ENCODE measurements at regions not wholly inside any gene's neighbourhood (a gene's known extent, or its start where the extent isn't known, plus 50 kb on each side); places are given as distances from the start of the nearest gene placed in this dataset.
"Not testable (repeated sequence)": the region's sequence is repeated elsewhere in the genome, so short reads cannot be mapped to it uniquely, and the experiment has no call there.

GRCh38 chr1:244155661-244156060 is 104.6 kb downstream of the ZBTB18 start:
- Histone ChIP-seq H3K27me3 (ENCODE audit: control insufficient read depth in 4 of 4, insufficient read depth in 4 of 4, low read length in 3 of 4) (no peaks in the 10 kb centered on the region), H3K27ac (ENCODE audit: low read depth in 1 of 2, low read length in 2 of 2) (no peak overlapping the region), H3K4me3 (ENCODE audit: low read depth in 1 of 3, low read length in 3 of 3) (no peak overlapping the region), H3K36me3 (ENCODE audit: control insufficient read depth in 4 of 4, insufficient read depth in 3 of 4, low read depth in 1 of 4, low read length in 3 of 4) (no peaks in the 10 kb centered on the region), H3K9ac (ENCODE audit: low read depth in 1 of 2, low read length in 2 of 2) (no peak overlapping the region), H3K9me3 (ENCODE audit: control insufficient read depth in 4 of 4, low read length in 3 of 4) (no peaks in the 10 kb centered on the region), H3K4me1 (ENCODE audit: control insufficient read depth in 4 of 4, insufficient read depth in 4 of 4, low read length in 3 of 4) (no peaks in the 10 kb centered on the region)
- no peak for DNase-seq (ENCODE audit: low spot score)
- WGBS: 91% methylated on average over 11 of the region's 11 CpGs
- no peak for TF ChIP-seq MAX (IDR thresholded peaks at IDR 0.05)

- H3K9me3 ChIP-seq (ENCODE audit: control insufficient read depth in 4 of 4, low read length in 3 of 4); H3K9ac ChIP-seq (ENCODE audit: low read depth in 1 of 2, low read length in 2 of 2); H3K27me3 ChIP-seq (ENCODE audit: control insufficient read depth in 4 of 4, insufficient read depth in 4 of 4, low read length in 3 of 4); H3K4me3 ChIP-seq (ENCODE audit: low read depth in 1 of 3, low read length in 3 of 3); H3K36me3 ChIP-seq (ENCODE audit: control insufficient read depth in 4 of 4, insufficient read depth in 3 of 4, low read depth in 1 of 4, low read length in 3 of 4); DNase-seq (ENCODE audit: low spot score); H3K4me1 ChIP-seq (ENCODE audit: control insufficient read depth in 4 of 4, insufficient read depth in 4 of 4, low read length in 3 of 4); H3K27ac ChIP-seq (ENCODE audit: low read depth in 1 of 2, low read length in 2 of 2): not testable (repeated sequence)
Measured at GRCh38 chr1:244156617-244157016, 105.5 kb downstream of the ZBTB18 start.

- Histone ChIP-seq H3K4me3 (ENCODE audit: low read depth in 1 of 3, low read length in 3 of 3) (no peak overlapping the region), H3K27ac (ENCODE audit: low read depth in 1 of 2, low read length in 2 of 2) (no peak overlapping the region), H3K4me1 (ENCODE audit: control insufficient read depth in 4 of 4, insufficient read depth in 4 of 4, low read length in 3 of 4) (no peaks in the 10 kb centered on the region), H3K9ac (ENCODE audit: low read depth in 1 of 2, low read length in 2 of 2) (no peak overlapping the region), H3K9me3 (ENCODE audit: control insufficient read depth in 4 of 4, low read length in 3 of 4) (no peaks in the 10 kb centered on the region), H3K36me3 (ENCODE audit: control insufficient read depth in 4 of 4, insufficient read depth in 3 of 4, low read depth in 1 of 4, low read length in 3 of 4) (no peaks in the 10 kb centered on the region), H3K27me3 (ENCODE audit: control insufficient read depth in 4 of 4, insufficient read depth in 4 of 4, low read length in 3 of 4) (no peaks in the 10 kb centered on the region)
- 94% methylated on average over 3 of the region's 3 CpGs for WGBS
- DNase-seq (ENCODE audit: low spot score): no peak
- TF ChIP-seq EGR1 (IDR thresholded peaks at IDR 0.05; ENCODE audit: low read depth in 2 of 2) (no peak), FOXA1 (IDR thresholded peaks at IDR 0.05) (no peak), RXRA (IDR thresholded peaks at IDR 0.05) (no peak)
Measured at GRCh38 chr1:244157731-244158438, 106.8 kb downstream of the ZBTB18 start.

GRCh38 chr1:244159646-244160045 is 108.6 kb downstream of the ZBTB18 start:
- H3K36me3 ChIP-seq (ENCODE audit: control insufficient read depth in 4 of 4, insufficient read depth in 3 of 4, low read depth in 1 of 4, low read length in 3 of 4): no peaks in the 10 kb centered on the region
- no peak overlapping the region for H3K4me3 ChIP-seq (ENCODE audit: low read depth in 1 of 3, low read length in 3 of 3)
- 85% methylated on average over 8 of the region's 8 CpGs for WGBS
- H3K9ac ChIP-seq (ENCODE audit: low read depth in 1 of 2, low read length in 2 of 2): no peak overlapping the region
- DNase-seq (ENCODE audit: low spot score): no peak
- TF ChIP-seq GABPA (IDR thresholded peaks at IDR 0.05 in 1 of 2, conservative IDR thresholded peaks at IDR 0.05 in 1 of 2) (no peak), EGR1 (IDR thresholded peaks at IDR 0.05; ENCODE audit: low read depth in 2 of 2) (no peak), MAX (IDR thresholded peaks at IDR 0.05) (no peak), YY1 (IDR thresholded peaks at IDR 0.05) (no peak), RAD21 (IDR thresholded peaks at IDR 0.05) (no peak), JUND (IDR thresholded peaks at IDR 0.05) (no peak), ZBTB33 (IDR thresholded peaks at IDR 0.05) (no peak), HNF4A (conservative IDR thresholded peaks at IDR 0.05) (no peak), REST (IDR thresholded peaks at IDR 0.05) (no peak), SP1 (IDR thresholded peaks at IDR 0.05) (no peak), HNF4G (IDR thresholded peaks at IDR 0.05) (no peak), TAF1 (conservative IDR thresholded peaks at IDR 0.05) (no peak), NR2F2 (IDR thresholded peaks at IDR 0.05) (no peak), FOXA2 (IDR thresholded peaks at IDR 0.05) (no peak), FOXA1 (IDR thresholded peaks at IDR 0.05) (no peak), ATF3 (IDR thresholded peaks at IDR 0.05) (no peak)
- H3K4me1 ChIP-seq (ENCODE audit: control insufficient read depth in 4 of 4, insufficient read depth in 4 of 4, low read length in 3 of 4): no peaks in the 10 kb centered on the region
- no peaks in the 10 kb centered on the region for H3K9me3 ChIP-seq (ENCODE audit: control insufficient read depth in 4 of 4, low read length in 3 of 4)
- H3K27ac ChIP-seq (ENCODE audit: low read depth in 1 of 2, low read length in 2 of 2): no peak overlapping the region
- H3K27me3 ChIP-seq (ENCODE audit: control insufficient read depth in 4 of 4, insufficient read depth in 4 of 4, low read length in 3 of 4): no peaks in the 10 kb centered on the region

Data from liver (tissue), 7 donors.